ENCODE measurements at regions not wholly inside any gene's neighbourhood (a gene's known extent, or its start where the extent isn't known, plus 50 kb on each side); places are given as distances from the start of the nearest gene placed in this dataset.
"Not testable (repeated sequence)": the region's sequence is repeated elsewhere in the genome, so short reads cannot be mapped to it uniquely, and the experiment has no call there.

- no peak for FAIRE-seq
- no peak for DNase-seq (ENCODE audit: extremely low spot score, insufficient read length, low read depth)
Measured at GRCh38 chr6:14286144-14286543, 168.6 kb downstream of the CD83 start.

GRCh38 chr6:14286634-14287428 is 169.3 kb downstream of the CD83 start:
- no peak for DNase-seq (ENCODE audit: extremely low spot score, insufficient read length, low read depth)
- no peak for FAIRE-seq

GRCh38 chr6:14287707-14288106 is 170.1 kb downstream of the CD83 start:
- DNase-seq (ENCODE audit: extremely low spot score, insufficient read length, low read depth) (no peak), FAIRE-seq (no peak)

- FAIRE-seq = no peak
Measured at GRCh38 chr6:14288910-14289309, 171.3 kb downstream of the CD83 start.

DNA sequence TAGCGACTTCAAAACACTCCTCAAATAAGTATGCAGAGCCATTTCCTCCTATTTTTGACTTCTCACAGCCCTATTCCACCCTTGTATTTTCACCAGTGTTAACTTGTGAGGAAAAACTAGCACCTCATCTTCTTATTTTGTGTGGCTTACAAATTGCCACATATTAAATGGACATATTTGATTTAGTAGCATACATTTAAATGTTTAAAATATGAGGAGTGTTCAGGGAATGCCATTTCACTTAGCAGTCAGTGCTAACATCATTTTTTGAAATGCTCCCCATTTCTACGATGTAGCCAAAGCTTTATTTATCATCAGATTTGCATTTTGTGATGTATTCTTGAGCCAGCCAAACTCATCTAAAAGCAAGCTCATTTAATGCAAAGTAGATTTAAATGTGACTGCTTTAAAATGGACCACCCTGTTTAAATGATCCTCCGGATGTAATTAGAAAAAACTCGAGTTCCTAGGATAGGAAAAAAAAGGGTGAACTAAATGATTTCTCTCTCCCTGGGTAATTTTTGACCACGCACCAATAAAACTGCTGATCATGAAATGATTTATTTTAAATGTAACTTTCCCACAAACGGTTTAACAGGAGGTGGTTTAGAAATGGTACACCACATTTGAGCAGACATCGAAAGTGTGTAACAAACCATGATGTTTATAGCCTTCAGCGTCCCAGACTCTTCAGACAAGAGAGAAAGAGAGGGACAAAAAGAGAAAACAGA is 172.6 kb downstream of the CD83 start:
- DNase-seq (ENCODE audit: extremely low spot score, insufficient read length, low read depth) = no peak
- no peak for FAIRE-seq

More at GRCh38 chr6:14288910-14289309, 171.3 kb downstream of the CD83 start:
- DNase-seq (ENCODE audit: extremely low spot score, insufficient read length, low read depth) = no peak

DNA sequence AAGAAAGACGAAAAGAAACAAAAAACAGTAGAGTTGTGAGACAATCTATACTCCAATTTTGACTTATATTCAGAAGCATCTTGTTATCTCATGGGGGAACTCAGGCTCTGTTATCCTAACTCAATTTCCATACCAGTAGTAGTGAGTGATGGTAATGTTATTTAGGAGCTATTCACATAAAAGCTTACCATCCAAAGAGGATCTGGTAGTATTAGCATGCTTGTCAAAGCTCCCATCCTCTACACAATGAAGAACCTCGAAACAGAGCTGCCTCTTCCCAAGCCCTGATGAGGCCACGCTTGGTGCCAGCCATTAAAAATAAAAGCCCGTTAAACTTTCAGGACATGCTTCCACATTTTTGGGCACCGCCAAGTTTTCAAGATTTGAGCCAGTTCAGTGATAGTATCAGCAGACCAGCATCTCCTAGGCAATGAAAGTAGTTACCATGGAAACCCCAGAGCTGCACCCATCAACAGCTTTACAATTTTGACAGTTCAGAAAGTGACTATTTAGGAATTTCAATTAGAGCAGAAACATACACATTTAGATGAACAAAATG is 173.3 kb downstream of the CD83 start:
- no peak for FAIRE-seq
- no peak for DNase-seq (ENCODE audit: extremely low spot score, insufficient read length, low read depth)

DNA sequence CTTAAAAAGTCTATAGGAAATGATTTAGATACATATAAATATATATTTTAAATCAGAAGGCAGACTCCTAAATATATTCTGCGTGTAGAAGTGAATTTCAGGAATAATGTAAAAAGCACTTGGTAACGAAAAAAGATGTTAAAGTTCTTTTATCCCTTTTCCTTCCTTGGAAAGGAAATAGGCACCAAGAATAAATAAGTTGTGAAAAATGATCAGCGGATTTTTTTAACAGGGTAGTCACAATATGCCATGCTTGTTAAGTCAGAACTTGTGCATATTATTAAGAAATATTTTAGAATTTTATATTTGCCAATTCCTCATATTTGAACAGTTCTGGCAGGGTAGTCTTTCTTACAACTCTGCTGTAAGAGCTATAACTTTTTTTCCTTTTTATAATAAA is 173.8 kb downstream of the CD83 start:
- DNase-seq (ENCODE audit: extremely low spot score, insufficient read length, low read depth) = no peak
- no peak for FAIRE-seq

DNA sequence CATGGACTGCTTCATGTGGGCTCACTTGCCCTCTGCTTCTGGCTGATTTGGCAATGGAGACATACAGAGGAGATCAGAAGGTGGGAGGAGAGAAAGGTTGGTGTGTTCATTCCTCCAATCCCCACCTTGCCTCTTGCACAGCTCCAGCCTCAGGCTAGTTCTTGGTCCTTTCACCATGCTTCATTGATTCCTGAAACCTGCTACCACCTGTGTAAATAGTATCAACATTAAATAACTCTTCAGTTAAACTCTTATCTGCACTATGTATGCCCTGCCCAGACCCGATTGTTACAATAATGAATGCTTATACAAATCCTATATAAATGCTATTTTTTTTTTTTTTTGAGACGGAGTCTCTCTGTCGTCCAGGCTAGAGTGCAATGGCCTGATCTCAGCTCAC is 174.5 kb downstream of the CD83 start:
- no peak for DNase-seq (ENCODE audit: extremely low spot score, insufficient read length, low read depth)
- no peak for FAIRE-seq

GRCh38 chr6:14294270-14294951 is 176.8 kb downstream of the CD83 start:
- DNase-seq (ENCODE audit: extremely low spot score, insufficient read length, low read depth) (no peak), FAIRE-seq (no peak)

DNA sequence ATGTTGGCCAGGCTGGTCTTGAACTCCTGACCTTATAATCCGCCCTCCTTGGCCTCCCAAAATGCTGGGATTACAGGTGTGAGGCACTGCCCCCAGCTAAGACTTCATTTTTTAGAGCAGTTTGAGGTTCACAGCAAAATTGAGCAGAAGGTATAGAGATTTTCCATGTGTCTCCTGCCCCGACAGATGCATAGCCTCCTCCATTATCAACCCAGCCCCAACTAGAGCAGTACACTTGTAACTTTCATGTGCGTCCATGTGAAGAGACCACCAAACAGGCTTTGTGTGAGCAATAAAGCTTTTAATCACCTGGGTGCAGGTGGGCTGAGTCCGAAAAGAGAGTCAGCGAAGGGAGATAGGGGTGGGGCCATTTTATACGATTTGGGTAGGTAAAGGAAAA is 179.1 kb downstream of the CD83 start:
- not testable (repeated sequence) for FAIRE-seq; DNase-seq (ENCODE audit: extremely low spot score, insufficient read length, low read depth)

DNA sequence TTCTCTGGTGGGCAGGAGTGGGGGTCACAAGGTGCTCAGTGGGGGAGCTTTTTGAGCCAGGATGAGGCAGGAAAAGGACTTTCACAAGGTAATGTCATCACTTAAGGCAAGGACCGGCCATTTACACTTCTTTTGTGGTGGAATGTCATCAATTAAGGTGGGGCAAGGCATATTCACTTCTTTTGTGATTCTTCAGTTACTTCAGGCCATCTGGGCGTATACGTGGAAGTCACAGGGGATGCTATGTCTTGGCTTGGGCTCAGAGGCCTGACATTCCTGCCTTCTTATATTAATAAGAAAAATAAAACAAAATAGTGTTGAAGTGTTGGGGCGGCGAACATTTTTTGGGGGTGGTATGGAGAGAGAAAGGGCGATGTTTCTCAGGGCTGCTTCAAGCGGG is 179.5 kb downstream of the CD83 start:
- not testable (repeated sequence) for DNase-seq (ENCODE audit: extremely low spot score, insufficient read length, low read depth); FAIRE-seq

GRCh38 chr6:14300189-14300588 is 182.6 kb downstream of the CD83 start:
- not testable (repeated sequence) for FAIRE-seq; DNase-seq (ENCODE audit: extremely low spot score, insufficient read length, low read depth)

DNA sequence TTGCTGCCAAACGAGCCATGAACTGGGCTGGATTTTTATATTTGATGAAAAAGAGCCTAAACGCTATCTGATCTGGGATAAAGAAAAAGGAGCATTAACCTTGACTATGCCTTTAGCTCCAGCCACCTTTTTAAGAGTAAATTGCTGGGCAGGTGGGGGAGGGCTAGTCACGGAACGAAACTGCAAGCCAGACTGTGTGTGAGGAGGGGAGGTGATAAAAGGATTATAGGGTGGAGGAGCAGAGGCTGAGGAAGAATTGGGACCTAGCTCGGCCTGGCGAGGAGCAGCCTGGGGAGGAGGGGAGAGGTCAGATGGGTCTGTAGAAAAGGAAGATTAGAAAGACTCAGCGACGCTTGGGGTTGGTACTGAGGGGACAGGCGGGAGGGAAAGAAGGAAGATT is 183.1 kb downstream of the CD83 start:
- FAIRE-seq; DNase-seq (ENCODE audit: extremely low spot score, insufficient read length, low read depth): not testable (repeated sequence)

DNA sequence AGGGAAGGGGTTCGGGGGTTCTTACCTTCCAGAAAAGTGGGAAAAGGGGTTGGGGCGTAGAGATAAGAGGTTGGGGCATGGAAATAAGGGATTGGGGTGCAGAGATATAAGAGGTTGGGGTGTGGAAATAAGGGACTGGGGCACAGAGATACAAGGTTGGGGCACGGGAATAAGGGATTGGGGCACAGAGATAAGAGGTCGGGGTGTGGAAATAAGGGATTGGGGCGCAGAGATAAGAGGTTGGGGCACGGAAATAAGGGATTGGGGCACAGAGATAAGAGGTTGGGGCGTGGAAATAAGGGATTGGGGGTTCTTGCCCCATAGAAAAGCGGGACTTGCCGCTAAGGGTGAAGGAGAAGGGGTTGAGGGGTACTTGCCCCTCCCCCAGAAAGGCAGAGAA is 183.9 kb downstream of the CD83 start:
- not testable (repeated sequence) for FAIRE-seq; DNase-seq (ENCODE audit: extremely low spot score, insufficient read length, low read depth)

DNA sequence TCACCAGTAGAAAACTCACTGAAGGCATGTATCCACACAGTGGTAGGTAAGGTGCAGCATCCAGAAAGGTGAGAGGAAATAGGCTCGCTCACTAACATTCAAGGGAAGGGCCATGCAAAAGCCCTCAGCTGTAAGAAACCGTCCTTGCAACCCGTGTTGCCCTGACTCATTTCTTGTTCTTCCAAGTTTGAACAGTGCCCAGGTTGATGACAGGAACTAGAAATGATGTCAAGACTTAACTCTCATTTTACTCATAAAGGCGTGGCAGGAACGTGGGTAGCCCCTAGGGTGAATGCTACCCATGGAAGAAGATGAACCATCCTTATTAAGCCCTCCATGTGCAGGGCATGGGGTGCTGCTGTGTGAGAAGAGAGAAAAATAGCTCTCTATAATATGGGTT is 187.6 kb downstream of the CD83 start:
- DNase-seq (ENCODE audit: extremely low spot score, insufficient read length, low read depth) (no peak), FAIRE-seq (no peak)

- FAIRE-seq (no peak), DNase-seq (ENCODE audit: extremely low spot score, insufficient read length, low read depth) (no peak)
Measured at GRCh38 chr6:14305624-14306023, 188.1 kb downstream of the CD83 start.

GRCh38 chr6:14306151-14306906 is 188.8 kb downstream of the CD83 start:
- FAIRE-seq (no peak), DNase-seq (ENCODE audit: extremely low spot score, insufficient read length, low read depth) (no peak)

DNA sequence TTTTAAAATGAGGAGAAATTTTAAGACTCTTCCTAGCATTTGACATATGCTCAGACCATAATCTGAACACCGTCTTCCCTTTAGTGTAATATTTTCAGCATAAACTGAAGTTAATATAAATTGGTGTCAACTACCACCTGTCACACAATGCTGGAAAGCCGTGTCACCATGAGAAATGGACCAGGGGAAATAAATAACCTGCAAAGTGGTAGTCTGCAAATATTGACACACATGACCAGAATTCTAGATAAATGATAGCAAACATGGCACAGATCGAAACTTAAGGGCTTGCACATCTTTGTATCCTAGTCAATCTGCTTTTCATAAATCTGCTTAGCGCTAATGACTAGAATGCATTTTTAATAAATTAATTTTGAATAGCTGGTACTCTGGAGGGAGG is 191.9 kb downstream of the CD83 start:
- no peak for DNase-seq (ENCODE audit: extremely low spot score, insufficient read length, low read depth)
- no peak for FAIRE-seq

DNA sequence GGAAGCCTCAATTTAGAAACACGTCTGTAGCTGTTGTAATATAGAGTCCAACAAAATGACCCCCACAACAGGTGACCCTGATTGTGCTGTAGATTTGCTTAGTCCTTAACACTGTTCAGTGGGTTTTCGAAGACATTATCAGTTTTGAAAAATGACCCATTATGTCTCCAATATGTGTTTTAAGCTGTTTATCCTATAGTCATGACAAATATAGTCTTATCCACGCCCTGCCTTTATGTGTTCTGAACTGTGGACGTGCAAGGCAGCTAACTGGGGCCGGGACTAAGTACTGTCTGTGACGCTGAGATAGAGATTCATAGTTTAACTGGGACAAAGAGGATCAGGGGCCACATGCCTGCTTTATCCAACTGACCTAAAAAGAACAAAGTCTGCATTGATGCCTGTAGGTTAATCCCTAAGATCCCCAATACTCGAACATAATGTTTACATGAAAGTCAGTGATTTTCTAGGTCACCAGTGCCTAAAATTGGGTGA is 192.4 kb downstream of the CD83 start:
- FAIRE-seq = no peak
- no peak for DNase-seq (ENCODE audit: extremely low spot score, insufficient read length, low read depth)

DNA sequence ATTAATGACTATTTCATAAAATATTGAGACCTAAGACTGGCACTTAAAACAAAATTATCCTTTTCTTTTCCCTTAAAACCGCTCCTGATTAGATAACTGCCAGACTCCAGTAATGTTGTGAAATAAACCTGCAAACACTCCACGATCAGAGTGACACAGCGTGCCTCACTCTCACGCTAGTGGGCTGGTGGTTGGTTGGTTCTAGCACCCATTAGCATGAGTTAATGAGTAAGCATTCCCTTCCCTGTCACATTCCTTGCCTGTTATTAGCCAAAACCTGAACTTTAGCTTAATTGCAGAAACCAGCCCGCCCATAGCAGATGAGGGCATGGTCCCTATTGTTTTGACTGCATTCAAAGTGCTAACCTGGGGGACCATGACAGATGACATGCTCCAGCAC is 193.4 kb downstream of the CD83 start:
- FAIRE-seq (no peak), DNase-seq (ENCODE audit: extremely low spot score, insufficient read length, low read depth) (no peak)

All from GM18507 (cell line).